ENCODE measurements at regions not wholly inside any gene's neighbourhood (a gene's known extent, or its start where the extent isn't known, plus 50 kb on each side); places are given as distances from the start of the nearest gene placed in this dataset.
A peak's percentile ranks its signal among the peaks of the same experiment; 100 is the strongest.

GRCh38 chr5:67538855-67539506 is 342.4 kb upstream of the CD180 start:
- no peak overlapping the region for H3K27ac ChIP-seq (ENCODE audit: low read length)
- no peaks in the 10 kb centered on the region for H3K36me3 ChIP-seq (ENCODE audit: control insufficient read depth, insufficient read depth, low read length)

GRCh38 chr5:67537439-67538148 is 341.0 kb upstream of the CD180 start:
- Histone ChIP-seq H3K27ac (ENCODE audit: low read length) (peak overlapping the region; percentile 91), H3K9me3 (ENCODE audit: control insufficient read depth, low read depth, low read length) (no peaks in the 10 kb centered on the region), H3K27me3 (ENCODE audit: control insufficient read depth, insufficient read depth, low read length) (no peaks in the 10 kb centered on the region), H3K4me3 (ENCODE audit: low read length) (no peak overlapping the region), H3K4me1 (ENCODE audit: control insufficient read depth, insufficient read depth, low read length) (peaks cover 24% of the 10 kb centered on the region), H3K36me3 (ENCODE audit: control insufficient read depth, insufficient read depth, low read length) (no peaks in the 10 kb centered on the region)
- 60% methylated on average over 2 of the region's 5 CpGs for WGBS (ENCODE audit: insufficient coverage, low lambda C conversion rate)
- DNase-seq: peak in 1 of 2 donors; percentile 38

More at GRCh38 chr5:67538855-67539506, 342.4 kb upstream of the CD180 start:
- DNase-seq: no peak
- H3K4me1 ChIP-seq (ENCODE audit: control insufficient read depth, insufficient read depth, low read length): peaks cover 17% of the 10 kb centered on the region
- no CpG with 5 or more reads among the region's 2 CpGs for WGBS (ENCODE audit: insufficient coverage, low lambda C conversion rate)
- H3K4me3 ChIP-seq (ENCODE audit: low read length): no peak overlapping the region
- no peaks in the 10 kb centered on the region for H3K9me3 ChIP-seq (ENCODE audit: control insufficient read depth, low read depth, low read length)
- no peaks in the 10 kb centered on the region for H3K27me3 ChIP-seq (ENCODE audit: control insufficient read depth, insufficient read depth, low read length)

- Histone ChIP-seq H3K36me3 (ENCODE audit: control insufficient read depth, insufficient read depth, low read length) (no peaks in the 10 kb centered on the region), H3K27ac (ENCODE audit: low read length) (peak overlapping the region; percentile 91), H3K4me3 (ENCODE audit: low read length) (peak overlapping the region; percentile 11), H3K27me3 (ENCODE audit: control insufficient read depth, insufficient read depth, low read length) (no peaks in the 10 kb centered on the region), H3K9me3 (ENCODE audit: control insufficient read depth, low read depth, low read length) (no peaks in the 10 kb centered on the region), H3K4me1 (ENCODE audit: control insufficient read depth, insufficient read depth, low read length) (peaks cover 25% of the 10 kb centered on the region)
- peak; percentile 63 to 86 for DNase-seq
- 0% methylated on average over 2 of the region's 3 CpGs for WGBS (ENCODE audit: insufficient coverage, low lambda C conversion rate)
These were observed 340.3 kb upstream of the CD180 start for GRCh38 chr5:67536866-67537265.

GRCh38 chr5:67530609-67531255 is 334.1 kb upstream of the CD180 start:
- no peak for DNase-seq
- H3K4me1 ChIP-seq (ENCODE audit: control insufficient read depth, insufficient read depth, low read length): peaks cover 8% of the 10 kb centered on the region
- no peak overlapping the region for H3K4me3 ChIP-seq (ENCODE audit: low read length)
- peaks cover 11% of the 10 kb centered on the region for H3K9me3 ChIP-seq (ENCODE audit: control insufficient read depth, low read depth, low read length)
- 80% methylated on average over 1 of the region's 6 CpGs for WGBS (ENCODE audit: insufficient coverage, low lambda C conversion rate)
- H3K27me3 ChIP-seq (ENCODE audit: control insufficient read depth, insufficient read depth, low read length): no peaks in the 10 kb centered on the region
- no peaks in the 10 kb centered on the region for H3K36me3 ChIP-seq (ENCODE audit: control insufficient read depth, insufficient read depth, low read length)
- H3K27ac ChIP-seq (ENCODE audit: low read length): no peak overlapping the region

GRCh38 chr5:67528953-67529352 is 332.4 kb upstream of the CD180 start:
- Histone ChIP-seq H3K27ac (ENCODE audit: low read length) (no peak overlapping the region), H3K36me3 (ENCODE audit: control insufficient read depth, insufficient read depth, low read length) (no peaks in the 10 kb centered on the region), H3K4me3 (ENCODE audit: low read length) (no peak overlapping the region), H3K4me1 (ENCODE audit: control insufficient read depth, insufficient read depth, low read length) (peaks cover 8% of the 10 kb centered on the region), H3K9me3 (ENCODE audit: control insufficient read depth, low read depth, low read length) (peaks cover 11% of the 10 kb centered on the region), H3K27me3 (ENCODE audit: control insufficient read depth, insufficient read depth, low read length) (no peaks in the 10 kb centered on the region)
- WGBS (ENCODE audit: insufficient coverage, low lambda C conversion rate): 17% methylated on average over 1 of the region's 3 CpGs
- no peak for DNase-seq

GRCh38 chr5:67526793-67527192 is 330.2 kb upstream of the CD180 start:
- H3K27ac ChIP-seq (ENCODE audit: low read length): no peak overlapping the region
- WGBS (ENCODE audit: insufficient coverage, low lambda C conversion rate): 100% methylated on average over 2 of the region's 2 CpGs
- peaks cover 11% of the 10 kb centered on the region for H3K9me3 ChIP-seq (ENCODE audit: control insufficient read depth, low read depth, low read length)
- no peak overlapping the region for H3K4me3 ChIP-seq (ENCODE audit: low read length)
- no peaks in the 10 kb centered on the region for H3K36me3 ChIP-seq (ENCODE audit: control insufficient read depth, insufficient read depth, low read length)
- DNase-seq: no peak
- H3K27me3 ChIP-seq (ENCODE audit: control insufficient read depth, insufficient read depth, low read length): no peaks in the 10 kb centered on the region
- no peaks in the 10 kb centered on the region for H3K4me1 ChIP-seq (ENCODE audit: control insufficient read depth, insufficient read depth, low read length)

- WGBS (ENCODE audit: insufficient coverage, low lambda C conversion rate): 100% methylated on average over 4 of the region's 6 CpGs
- H3K4me1 ChIP-seq (ENCODE audit: control insufficient read depth, insufficient read depth, low read length): no peaks in the 10 kb centered on the region
- no peak for DNase-seq
- no peak overlapping the region for H3K4me3 ChIP-seq (ENCODE audit: low read length)
- no peaks in the 10 kb centered on the region for H3K27me3 ChIP-seq (ENCODE audit: control insufficient read depth, insufficient read depth, low read length)
- H3K27ac ChIP-seq (ENCODE audit: low read length): no peak overlapping the region
- H3K9me3 ChIP-seq (ENCODE audit: control insufficient read depth, low read depth, low read length): no peaks in the 10 kb centered on the region
- no peaks in the 10 kb centered on the region for H3K36me3 ChIP-seq (ENCODE audit: control insufficient read depth, insufficient read depth, low read length)
These were observed 323.7 kb upstream of the CD180 start for GRCh38 chr5:67520161-67520908.

- H3K4me3 ChIP-seq (ENCODE audit: low read length): no peak overlapping the region
- no peaks in the 10 kb centered on the region for H3K9me3 ChIP-seq (ENCODE audit: control insufficient read depth, low read depth, low read length)
- H3K27ac ChIP-seq (ENCODE audit: low read length): no peak overlapping the region
- DNase-seq: no peak
- H3K27me3 ChIP-seq (ENCODE audit: control insufficient read depth, insufficient read depth, low read length): no peaks in the 10 kb centered on the region
- no peaks in the 10 kb centered on the region for H3K4me1 ChIP-seq (ENCODE audit: control insufficient read depth, insufficient read depth, low read length)
- WGBS (ENCODE audit: insufficient coverage, low lambda C conversion rate): 100% methylated on average over 1 of the region's 2 CpGs
- H3K36me3 ChIP-seq (ENCODE audit: control insufficient read depth, insufficient read depth, low read length): no peaks in the 10 kb centered on the region
These were observed 321.6 kb upstream of the CD180 start for GRCh38 chr5:67518227-67518626.

GRCh38 chr5:67516948-67517565 is 320.5 kb upstream of the CD180 start:
- Histone ChIP-seq H3K36me3 (ENCODE audit: control insufficient read depth, insufficient read depth, low read length) (no peaks in the 10 kb centered on the region), H3K4me1 (ENCODE audit: control insufficient read depth, insufficient read depth, low read length) (no peaks in the 10 kb centered on the region), H3K27me3 (ENCODE audit: control insufficient read depth, insufficient read depth, low read length) (no peaks in the 10 kb centered on the region), H3K9me3 (ENCODE audit: control insufficient read depth, low read depth, low read length) (no peaks in the 10 kb centered on the region), H3K27ac (ENCODE audit: low read length) (no peak overlapping the region), H3K4me3 (ENCODE audit: low read length) (no peak overlapping the region)
- WGBS (ENCODE audit: insufficient coverage, low lambda C conversion rate): 82% methylated on average over 4 of the region's 6 CpGs
- DNase-seq: no peak

- H3K4me1 ChIP-seq (ENCODE audit: control insufficient read depth, insufficient read depth, low read length): no peaks in the 10 kb centered on the region
- H3K27ac ChIP-seq (ENCODE audit: low read length): no peak overlapping the region
- no CpG with 5 or more reads among the region's 2 CpGs for WGBS (ENCODE audit: insufficient coverage, low lambda C conversion rate)
- no peak for DNase-seq
- H3K4me3 ChIP-seq (ENCODE audit: low read length): no peak overlapping the region
- no peaks in the 10 kb centered on the region for H3K36me3 ChIP-seq (ENCODE audit: control insufficient read depth, insufficient read depth, low read length)
- no peaks in the 10 kb centered on the region for H3K27me3 ChIP-seq (ENCODE audit: control insufficient read depth, insufficient read depth, low read length)
- H3K9me3 ChIP-seq (ENCODE audit: control insufficient read depth, low read depth, low read length): no peaks in the 10 kb centered on the region
These were observed 319.2 kb upstream of the CD180 start for GRCh38 chr5:67515762-67516161.

All from large intestine (tissue), 3 donors.